ENCODE measurements at regions not wholly inside any gene's neighbourhood (a gene's known extent, or its start where the extent isn't known, plus 50 kb on each side); places are given as distances from the start of the nearest gene placed in this dataset.

- no peak overlapping the region for H3K4me3 ChIP-seq (ENCODE audit: low read length)
- H3K27ac ChIP-seq (ENCODE audit: low read length): no peak overlapping the region
- H3K9me3 ChIP-seq (ENCODE audit: control insufficient read depth, low read length): no peaks in the 10 kb centered on the region
- 78% methylated on average over 5 of the region's 5 CpGs for WGBS
- DNase-seq (no peak), ATAC-seq (no peak)
- intact Hi-C loops (cut with DNase I): no loop called here
- no peaks in the 10 kb centered on the region for H3K27me3 ChIP-seq (ENCODE audit: control insufficient read depth, insufficient read depth)
- peaks cover 2% of the 10 kb centered on the region for H3K4me1 ChIP-seq (ENCODE audit: control insufficient read depth, insufficient read depth, low read length)
These were observed 509.2 kb upstream of the ZEB2 start for GRCh38 chr2:145029081-145029480.

DNA sequence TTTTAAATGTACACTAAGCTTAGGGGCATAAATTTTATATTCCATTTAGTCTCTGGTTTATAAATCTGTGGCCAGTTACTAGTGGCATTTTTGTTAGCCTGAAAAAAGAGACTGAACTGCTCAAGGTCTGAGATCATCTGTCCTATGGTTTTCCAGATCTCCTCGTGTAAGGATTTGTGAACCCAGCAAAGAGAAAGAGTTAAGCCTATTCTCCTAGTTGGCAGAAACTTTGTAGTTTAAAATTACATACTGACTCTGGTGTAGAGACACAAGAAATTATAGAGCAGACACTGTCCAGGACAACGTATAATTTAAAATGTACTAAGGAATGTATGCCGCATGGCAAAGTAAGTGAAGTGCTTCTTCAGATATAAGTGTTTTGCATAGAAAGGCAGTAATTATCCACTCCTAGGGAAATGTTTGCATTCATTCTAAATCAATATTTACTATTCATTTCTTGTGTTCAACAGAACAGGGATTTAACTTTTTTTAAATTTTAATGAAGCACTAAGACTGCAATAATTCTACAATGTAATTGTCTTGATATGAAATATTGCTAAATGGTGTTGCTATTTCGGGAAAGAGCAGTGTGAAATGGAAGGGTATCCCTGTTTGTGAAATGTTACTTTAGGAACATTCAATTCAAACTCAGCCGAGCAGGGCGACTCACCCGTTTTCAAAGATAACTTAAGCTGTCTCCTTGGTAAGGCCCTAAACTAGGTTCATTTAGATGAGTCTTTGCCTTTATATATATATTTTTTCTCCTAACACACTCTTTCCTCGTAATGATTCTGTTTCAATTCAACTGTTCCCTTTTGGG is 508.4 kb upstream of the ZEB2 start:
- intact Hi-C loops (cut with DNase I): no loop called here
- WGBS: 66% methylated on average over 8 of the region's 8 CpGs
- Histone ChIP-seq H3K4me1 (ENCODE audit: control insufficient read depth, insufficient read depth, low read length) (peaks cover 3% of the 10 kb centered on the region), H3K4me3 (ENCODE audit: low read length) (peak overlapping the region; percentile 5), H3K27me3 (ENCODE audit: control insufficient read depth, insufficient read depth) (no peaks in the 10 kb centered on the region), H3K27ac (ENCODE audit: low read length) (no peak overlapping the region), H3K9me3 (ENCODE audit: control insufficient read depth, low read length) (no peaks in the 10 kb centered on the region)
- no peak for ATAC-seq
- DNase-seq: no peak

- Histone ChIP-seq H3K27ac (ENCODE audit: low read length) (no peak overlapping the region), H3K4me1 (ENCODE audit: control insufficient read depth, insufficient read depth, low read length) (peaks cover 3% of the 10 kb centered on the region), H3K27me3 (ENCODE audit: control insufficient read depth, insufficient read depth) (no peaks in the 10 kb centered on the region), H3K9me3 (ENCODE audit: control insufficient read depth, low read length) (no peaks in the 10 kb centered on the region), H3K4me3 (ENCODE audit: low read length) (peak overlapping the region; percentile 16)
- DNase-seq: no peak
- intact Hi-C loops (cut with DNase I): no loop called here
- ATAC-seq: no peak
- WGBS: 65% methylated on average over 13 of the region's 13 CpGs
These were observed 506.8 kb upstream of the ZEB2 start for GRCh38 chr2:145026456-145027455.

DNA sequence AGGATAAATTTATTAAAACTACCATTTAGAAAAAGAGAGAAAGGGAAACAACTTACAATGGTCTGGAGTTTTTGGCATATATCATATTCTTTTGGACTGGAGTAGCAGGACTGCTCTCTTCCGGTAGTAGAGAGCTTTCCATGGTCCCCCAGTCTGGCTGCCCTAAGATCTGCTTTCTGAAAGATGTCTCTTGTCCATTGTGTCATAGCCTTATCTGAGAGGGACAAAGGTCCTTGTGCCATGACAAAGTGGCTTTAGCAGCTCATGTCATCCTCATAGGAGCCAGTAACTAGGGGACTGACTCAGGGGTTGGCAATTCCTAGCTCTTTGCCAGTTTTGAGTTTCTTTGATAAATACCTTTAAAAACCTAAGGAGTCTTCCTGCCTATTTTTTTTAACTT is 505.5 kb upstream of the ZEB2 start:
- intact Hi-C loops (cut with DNase I): no loop called here

GRCh38 chr2:145023334-145023934 is 503.5 kb upstream of the ZEB2 start:
- peak overlapping the region; percentile 17 for H3K27ac ChIP-seq (ENCODE audit: low read length)
- 70% methylated on average over 3 of the region's 3 CpGs for WGBS

More for the DNA sequence above, 505.5 kb upstream of the ZEB2 start:
- H3K4me3 ChIP-seq (ENCODE audit: low read length): no peak overlapping the region
- WGBS: 81% methylated on average over 1 of the region's 1 CpG
- H3K4me1 ChIP-seq (ENCODE audit: control insufficient read depth, insufficient read depth, low read length): peaks cover 3% of the 10 kb centered on the region
- no peaks in the 10 kb centered on the region for H3K27me3 ChIP-seq (ENCODE audit: control insufficient read depth, insufficient read depth)
- no peak overlapping the region for H3K27ac ChIP-seq (ENCODE audit: low read length)
- no peaks in the 10 kb centered on the region for H3K9me3 ChIP-seq (ENCODE audit: control insufficient read depth, low read length)
- DNase-seq (no peak), ATAC-seq (no peak)

DNA sequence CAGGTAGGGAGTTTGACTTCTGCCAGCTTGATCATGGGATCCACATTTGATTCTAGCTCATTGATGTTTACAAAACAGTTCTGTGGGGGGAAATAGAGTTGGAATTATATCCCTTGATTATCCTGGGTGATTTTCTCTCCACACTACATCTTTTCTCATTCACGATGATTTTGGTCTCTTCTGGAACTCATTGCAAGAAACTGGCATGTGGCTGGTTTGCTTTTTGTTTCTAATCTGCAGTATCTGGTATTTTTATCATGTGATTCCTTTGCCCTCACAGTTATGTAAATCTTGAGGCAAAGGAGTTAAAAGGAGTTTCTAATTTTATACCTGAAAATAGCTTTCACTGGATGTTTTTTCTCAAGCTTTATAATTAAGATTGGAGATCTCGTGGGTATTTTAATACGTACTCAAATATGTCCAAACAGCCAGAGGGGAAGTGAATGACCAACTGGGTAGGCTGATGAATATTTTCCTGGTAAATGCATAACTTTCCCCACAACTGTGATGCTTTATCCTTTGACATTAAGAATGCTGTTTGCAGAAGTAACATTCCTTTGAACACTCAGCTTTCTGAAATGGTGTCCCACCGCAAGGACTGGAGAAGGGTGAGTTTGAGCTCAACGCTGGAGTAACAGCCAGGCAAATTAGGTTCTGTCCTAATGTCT is 502.9 kb upstream of the ZEB2 start:
- 49% methylated on average over 5 of the region's 5 CpGs for WGBS
- H3K27ac ChIP-seq (ENCODE audit: low read length): peak overlapping the region; percentile 17
- ATAC-seq (no peak), DNase-seq (no peak)
- intact Hi-C loops (cut with DNase I): no loop called here
- no peaks in the 10 kb centered on the region for H3K27me3 ChIP-seq (ENCODE audit: control insufficient read depth, insufficient read depth)
- no peak overlapping the region for H3K4me3 ChIP-seq (ENCODE audit: low read length)
- H3K9me3 ChIP-seq (ENCODE audit: control insufficient read depth, low read length): no peaks in the 10 kb centered on the region
- peaks cover 1% of the 10 kb centered on the region for H3K4me1 ChIP-seq (ENCODE audit: control insufficient read depth, insufficient read depth, low read length)

More at GRCh38 chr2:145023334-145023934, 503.5 kb upstream of the ZEB2 start:
- H3K4me3 ChIP-seq (ENCODE audit: low read length): peak overlapping the region; percentile 9
- ATAC-seq (no peak), DNase-seq (no peak)
- intact Hi-C loops (cut with DNase I): no loop called here
- no peaks in the 10 kb centered on the region for H3K9me3 ChIP-seq (ENCODE audit: control insufficient read depth, low read length)
- H3K27me3 ChIP-seq (ENCODE audit: control insufficient read depth, insufficient read depth): no peaks in the 10 kb centered on the region
- H3K4me1 ChIP-seq (ENCODE audit: control insufficient read depth, insufficient read depth, low read length): peaks cover 1% of the 10 kb centered on the region

DNA sequence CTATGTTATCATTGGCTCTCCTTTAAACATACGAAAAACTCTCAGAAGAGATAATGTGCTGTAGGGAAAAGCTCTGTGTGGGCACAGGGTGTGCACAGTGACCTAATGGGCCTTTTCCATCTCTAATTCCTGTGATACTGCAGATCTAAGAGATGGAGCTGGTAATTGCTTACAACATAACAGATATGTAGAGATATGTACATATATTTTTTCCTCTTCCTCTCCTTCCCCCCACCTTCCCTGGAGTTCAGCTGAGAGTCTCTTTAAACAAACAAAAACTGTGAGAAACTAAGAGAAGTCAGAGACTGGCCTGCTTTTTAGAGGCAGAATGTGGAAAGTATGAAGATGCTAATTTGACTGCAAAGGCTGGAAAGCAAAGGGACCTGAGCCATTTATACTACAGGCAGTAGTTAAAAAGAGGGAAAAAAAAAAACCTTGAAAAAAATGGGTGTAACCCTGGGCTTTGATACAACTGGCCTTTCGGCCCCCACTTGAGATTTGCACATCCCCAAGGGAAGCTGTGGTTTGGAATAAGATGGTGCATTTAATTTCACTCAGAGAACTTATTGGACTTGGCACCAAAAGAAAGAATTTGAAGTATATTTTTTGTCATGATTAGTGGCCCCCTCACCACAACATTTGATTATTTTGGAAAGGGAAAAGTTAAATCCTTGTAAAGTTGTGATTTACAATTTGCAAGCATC is 502.2 kb upstream of the ZEB2 start:
- peaks cover 1% of the 10 kb centered on the region for H3K4me1 ChIP-seq (ENCODE audit: control insufficient read depth, insufficient read depth, low read length)
- H3K27ac ChIP-seq (ENCODE audit: low read length): no peak overlapping the region
- intact Hi-C loops (cut with DNase I): no loop called here
- H3K27me3 ChIP-seq (ENCODE audit: control insufficient read depth, insufficient read depth): no peaks in the 10 kb centered on the region
- peak; percentile 41 to 59 for ATAC-seq
- 45% methylated on average over 2 of the region's 2 CpGs for WGBS
- no peak overlapping the region for H3K4me3 ChIP-seq (ENCODE audit: low read length)
- peak; percentile 21 to 42 (median 37) for DNase-seq
- no peaks in the 10 kb centered on the region for H3K9me3 ChIP-seq (ENCODE audit: control insufficient read depth, low read length)

- intact Hi-C loops (cut with DNase I): no loop called here
- no peak overlapping the region for H3K27ac ChIP-seq (ENCODE audit: low read length)
- no peaks in the 10 kb centered on the region for H3K9me3 ChIP-seq (ENCODE audit: control insufficient read depth, low read length)
- no peaks in the 10 kb centered on the region for H3K27me3 ChIP-seq (ENCODE audit: control insufficient read depth, insufficient read depth)
- DNase-seq (no peak), ATAC-seq (no peak)
- WGBS: 92% methylated on average over 3 of the region's 3 CpGs
- H3K4me3 ChIP-seq (ENCODE audit: low read length): no peak overlapping the region
- H3K4me1 ChIP-seq (ENCODE audit: control insufficient read depth, insufficient read depth, low read length): peaks cover 1% of the 10 kb centered on the region
These were observed 500.8 kb upstream of the ZEB2 start for GRCh38 chr2:145020694-145021093.

- no peak for DNase-seq
- Histone ChIP-seq H3K4me1 (ENCODE audit: control insufficient read depth, insufficient read depth, low read length) (peaks cover 1% of the 10 kb centered on the region), H3K9me3 (ENCODE audit: control insufficient read depth, low read length) (no peaks in the 10 kb centered on the region), H3K27ac (ENCODE audit: low read length) (no peak overlapping the region), H3K27me3 (ENCODE audit: control insufficient read depth, insufficient read depth) (no peaks in the 10 kb centered on the region), H3K4me3 (ENCODE audit: low read length) (no peak overlapping the region)
- WGBS: 90% methylated on average over 2 of the region's 2 CpGs
- no peak for ATAC-seq
- intact Hi-C loops (cut with DNase I): no loop called here
These were observed 500.2 kb upstream of the ZEB2 start for GRCh38 chr2:145020139-145020538.

GRCh38 chr2:145018502-145018901 is 498.6 kb upstream of the ZEB2 start:
- ATAC-seq: no peak
- H3K4me3 ChIP-seq (ENCODE audit: low read length): no peak overlapping the region
- H3K27me3 ChIP-seq (ENCODE audit: control insufficient read depth, insufficient read depth): no peaks in the 10 kb centered on the region
- H3K4me1 ChIP-seq (ENCODE audit: control insufficient read depth, insufficient read depth, low read length): peaks cover 1% of the 10 kb centered on the region
- 71% methylated on average over 5 of the region's 5 CpGs for WGBS
- H3K27ac ChIP-seq (ENCODE audit: low read length): no peak overlapping the region
- intact Hi-C loops (cut with DNase I): no loop called here
- no peaks in the 10 kb centered on the region for H3K9me3 ChIP-seq (ENCODE audit: control insufficient read depth, low read length)
- no peak for DNase-seq
